Endothelial cell of umbilical vein (primary cell): ENCODE measurements at regions not wholly inside any gene's neighbourhood (a gene's known extent, or its start where the extent isn't known, plus 50 kb on each side); places are given as distances from the start of the nearest gene placed in this dataset.
"Not testable (repeated sequence)": the region's sequence is repeated elsewhere in the genome, so short reads cannot be mapped to it uniquely, and the experiment has no call there.

Experiments used
- BruUV-seq: library from RNA; stranded (reverse); fragments of 400-500 nt; replicated peaks from 2 replicates; lab custom pipeline; 2021; lab: Mats Ljungman, UMichigan
- CTCF ChIA-PET: fragments of 300-600, 350-600 bp; sonication (Branson Sonifier 250); formaldehyde crosslinking; loops from one replicate; lab custom pipeline; 2021; ENCODE audit warnings: antibody characterized with exemption, inconsistent platforms; lab: Charles Lee
- POLR2A ChIA-PET: fragments of 300-600, 350-600 bp; sonication (Branson Sonifier 250); formaldehyde crosslinking; loops from one replicate; lab custom pipeline; 2021; ENCODE audit warnings: antibody characterized with exemption, inconsistent platforms; lab: Charles Lee
- DNase-seq: peaks from one replicate; pipeline ENCODE4 v3.0.0-alpha.2; 2011; ENCODE audit warnings: low read depth, low spot score
- FAIRE-seq: peaks from 2 replicates; lab custom pipeline; 2011; peaks lifted over from hg19 to GRCh38; lab: Jason Lieb, UNC
- H2AFZ ChIP-seq: 2 replicates; pipeline ENCODE4 v1.6.0; 2012; ENCODE audit warnings: low read depth, low read length, control low read depth, inconsistent platforms
- H3K27ac ChIP-seq: 2 replicates; pipeline ENCODE4 v1.5.1; 2011; ENCODE audit warnings: low read depth, mild to moderate bottlenecking, control low read depth, low read length, moderate library complexity; ENCODE audit not compliant: insufficient read depth
- H3K27me3 ChIP-seq, 2 experiments: 2 replicates each; pipeline versions ENCODE4 v1.6.0 to v1.6.1; 2011; ENCODE audit warnings: low read length in 2 of 2, mixed read lengths in 1 of 2; ENCODE audit not compliant: control insufficient read depth in 2 of 2, insufficient read depth in 2 of 2
- H3K36me3 ChIP-seq, 2 experiments: 2 replicates in 1 of 2; 3 replicates in 1 of 2; pipeline ENCODE4 v1.5.1; 2011; ENCODE audit warnings: low read length in 2 of 2, mild to moderate bottlenecking in 1 of 2, moderate library complexity in 1 of 2; ENCODE audit not compliant: control insufficient read depth in 2 of 2, insufficient read depth in 2 of 2; ENCODE audit errors: extremely low read depth in 1 of 2
- H3K4me1 ChIP-seq: 3 replicates; pipeline ENCODE4 v1.5.1; 2011; ENCODE audit warnings: mild to moderate bottlenecking, low read length; ENCODE audit not compliant: control insufficient read depth, insufficient read depth; ENCODE audit errors: extremely low read depth
- H3K4me2 ChIP-seq: 2 replicates; pipeline ENCODE4 v1.6.1; 2011; ENCODE audit warnings: low read length, control low read depth, mixed read lengths; ENCODE audit not compliant: insufficient read depth
- H3K4me3 ChIP-seq, 3 experiments: fragments of 200-600 bp in 1 of 3; sonication (generic), shearing (Covaris generic) in 1 of 3; replicated peaks in 1 of 3; 2 replicates each; pipeline ENCODE4 v1.5.1; 2011 to 2016; ENCODE audit warnings: control low read depth in 3 of 3, low read length in 3 of 3, mild to moderate bottlenecking in 2 of 3, inconsistent platforms in 1 of 3, low read depth in 1 of 3, moderate library complexity in 1 of 3; ENCODE audit not compliant: insufficient read depth in 1 of 3
- H3K79me2 ChIP-seq: 2 replicates; pipeline ENCODE4 v1.6.0; 2012; ENCODE audit warnings: low read length, inconsistent platforms; ENCODE audit not compliant: control insufficient read depth, insufficient read depth
- H3K9ac ChIP-seq: replicated peaks from 2 replicates; pipeline ENCODE3; 2011; ENCODE audit warnings: low read length, control low read depth; ENCODE audit not compliant: insufficient read depth; ENCODE audit errors: extremely low read depth
- H3K9me1 ChIP-seq: replicated peaks from 3 replicates; pipeline ENCODE4 v1.6.0; 2011; ENCODE audit warnings: mild to moderate bottlenecking, low read length; ENCODE audit not compliant: control insufficient read depth, insufficient read depth; ENCODE audit errors: extremely low read depth
- H3K9me3 ChIP-seq: replicated peaks from 2 replicates; pipeline ENCODE4 v1.5.1; 2012; ENCODE audit warnings: low read length, inconsistent platforms; ENCODE audit not compliant: control insufficient read depth, insufficient read depth
- H4K20me1 ChIP-seq: replicated peaks from 2 replicates; pipeline ENCODE3; 2011; ENCODE audit warnings: mild to moderate bottlenecking, low read length; ENCODE audit not compliant: control insufficient read depth, insufficient read depth; ENCODE audit errors: extremely low read depth
- CTCF ChIP-seq, 2 donors: IDR thresholded peaks; 1 replicate in 1 of 2; 2 replicates in 1 of 2; pipeline ENCODE4 v1.5.1; 2011; ENCODE audit warnings: low read length in 2 of 2, mild to moderate bottlenecking in 2 of 2, moderate library complexity in 2 of 2, control low read depth in 1 of 2, inconsistent platforms in 1 of 2, low read depth in 1 of 2; ENCODE audit not compliant: insufficient read depth in 1 of 2; ENCODE audit errors: extremely low read depth in 1 of 2
- EZH2 ChIP-seq: IDR thresholded peaks from 2 replicates; pipeline ENCODE4 v1.6.1; 2012; ENCODE audit warnings: borderline replicate concordance, low read depth, mild to moderate bottlenecking, moderate library complexity, low read length, inconsistent platforms; ENCODE audit not compliant: severe bottlenecking
- FOS ChIP-seq: IDR thresholded peaks from 2 replicates; pipeline ENCODE4 v1.6.1; 2011; ENCODE audit warnings: mild to moderate bottlenecking, low read length, moderate library complexity, borderline replicate concordance; ENCODE audit not compliant: insufficient read depth
- GATA2 ChIP-seq: IDR thresholded peaks from 2 replicates; pipeline ENCODE4 v1.7.0; 2011; ENCODE audit warnings: low read depth, mild to moderate bottlenecking, moderate library complexity, mixed read lengths, low read length; ENCODE audit not compliant: insufficient read length, insufficient read depth
- JUN ChIP-seq: IDR thresholded peaks from 2 replicates; pipeline ENCODE4 v1.6.1; 2011; ENCODE audit warnings: borderline replicate concordance, low read depth; ENCODE audit not compliant: insufficient read length, insufficient read depth
- MAX ChIP-seq: IDR thresholded peaks from 2 replicates; pipeline ENCODE4 v1.6.1; 2011; ENCODE audit not compliant: insufficient read depth, insufficient read length
- MYC ChIP-seq: IDR thresholded peaks from one replicate; pipeline ENCODE4 v1.6.1; 2011; ENCODE audit warnings: mild to moderate bottlenecking, low read depth, low read length
- POLR2A ChIP-seq: IDR thresholded peaks from 2 replicates; pipeline ENCODE4 v1.6.1; 2012; ENCODE audit warnings: low read depth, mild to moderate bottlenecking, control low read depth, low read length
- POLR2AphosphoS5 ChIP-seq: IDR thresholded peaks from 2 replicates; pipeline ENCODE4 v1.6.1; 2012; ENCODE audit warnings: low read depth, mild to moderate bottlenecking, control low read depth, low read length, moderate library complexity; ENCODE audit not compliant: insufficient read depth
- dilution Hi-C: fragments of 300-500 bp; cut with MboI; formaldehyde crosslinking; loops from one replicate; pipeline ENCODE4 v1.15.0; 2019; ENCODE audit warnings: low sequenced_read_pairs; ENCODE audit not compliant: extremely low pct_ligation_motif_present
- intact Hi-C: fragments of 100-400 bp; cut with micrococcal nuclease; formaldehyde crosslinking; loops from one replicate; pipeline ENCODE4 v1.10.0; 2022

GRCh38 chr12:93237235-93237915 is 140.3 kb upstream of the NUDT4 start:
- dilution Hi-C loops, result no loop called here
- FAIRE-seq (no peak), DNase-seq (no peak)
- no TSS peak for BruUV-seq
- Histone ChIP-seq H3K4me1 (no peaks in the 10 kb centered on the region), H3K9ac (no peak overlapping the region), H3K27me3 (no peaks in the 10 kb centered on the region), H3K79me2 (no peaks in the 10 kb centered on the region), H3K4me2 (no peak overlapping the region), H2AFZ (no peak overlapping the region), H3K4me3 (no peak overlapping the region), H3K36me3 (no peaks in the 10 kb centered on the region), H3K9me1 (no peaks in the 10 kb centered on the region), H4K20me1 (no peaks in the 10 kb centered on the region), H3K27ac (no peak overlapping the region), H3K9me3 (no peaks in the 10 kb centered on the region)
- no peak for TF ChIP-seq EZH2
- no peak for TF ChIP-seq FOS
- no peak for TF ChIP-seq POLR2AphosphoS5
- no peak for TF ChIP-seq POLR2A
- TF ChIP-seq MYC, result no peak
- TF ChIP-seq CTCF (IDR thresholded peaks at IDR 0.05; ENCODE audit: extremely low read depth in 1 of 2, insufficient read depth in 1 of 2, low read depth in 1 of 2, low read length in 2 of 2), result no peak
- no peak for TF ChIP-seq GATA2
- TF ChIP-seq JUN, result no peak
- no peak for TF ChIP-seq MAX
- ChIA-PET POLR2A (no interaction called here), CTCF (no interaction called here)
- intact Hi-C loops, result no loop called here

- FAIRE-seq, H3K9ac ChIP-seq, H3K4me3 ChIP-seq, H3K36me3 ChIP-seq, H3K27ac ChIP-seq, H3K4me2 ChIP-seq, H2AFZ ChIP-seq, CTCF ChIA-PET, H4K20me1 ChIP-seq, H3K9me1 ChIP-seq, H3K27me3 ChIP-seq, H3K9me3 ChIP-seq, H3K79me2 ChIP-seq, DNase-seq, H3K4me1 ChIP-seq, BruUV-seq, dilution Hi-C loops, POLR2A ChIA-PET, intact Hi-C loops: not testable (repeated sequence)
Measured at GRCh38 chr12:93238512-93239262, 139.0 kb upstream of the NUDT4 start.
